Pancreas (tissue), 10 donors: ENCODE measurements at regions not wholly inside any gene's neighbourhood (a gene's known extent, or its start where the extent isn't known, plus 50 kb on each side); places are given as distances from the start of the nearest gene placed in this dataset.

Experiments used
- ATAC-seq, 4 donors: fragments of 200-7000 bp; cut with Tn5 transposase; one replicate each; pipeline versions ENCODE4 v1.8.0 to v1.9.1; 2020; ENCODE audit warnings: mild to moderate bottlenecking in 4 of 4, moderate library complexity in 4 of 4
- DNase-seq, 6 donors: peaks; one replicate each; pipeline ENCODE4 v3.0.0-alpha.2; 2020
- FAIRE-seq: peaks from 2 replicates; lab custom pipeline; 2012; peaks lifted over from hg19 to GRCh38; lab: Jason Lieb, UNC
- H3K27ac ChIP-seq, 4 donors: fragments of 200-600 bp; sonication (generic); 1 replicate in 3 of 4; 2 replicates in 1 of 4; pipeline versions ENCODE4 v1.5.0 to v1.8.0; 2020
- H3K27me3 ChIP-seq, 4 donors: fragments of 200-600 bp; one replicate each; pipeline ENCODE4 v1.8.0; 2021
- H3K36me3 ChIP-seq, 3 donors: fragments of 200-600 bp; sonication (generic) in 1 of 3; one replicate each; pipeline versions ENCODE4 v1.5.0 to v1.8.0; 2020 to 2021
- H3K4me1 ChIP-seq, 3 donors: fragments of 200-600 bp; one replicate each; pipeline ENCODE4 v1.8.0; 2021
- H3K4me3 ChIP-seq, 4 donors: fragments of 200-600 bp; sonication (generic) in 2 of 4; one replicate each; pipeline versions ENCODE4 v1.5.0 to v1.8.0; 2020 to 2021
- H3K9me3 ChIP-seq, 4 donors: fragments of 200-600 bp; one replicate each; pipeline ENCODE4 v1.8.0; 2021
- CTCF ChIP-seq, 4 donors: fragments of 200-600 bp; sonication (generic) in 3 of 4; IDR thresholded peaks; one replicate each; pipeline versions ENCODE4 v1.5.0 to v1.8.0; 2021; ENCODE audit warnings: antibody characterized with exemption in 4 of 4
- WGBS, 2 donors: extraction: QIAGEN DNeasy Blood & Tissue Kit; methylation state at CpG; one replicate each; pipeline ENCODE4 v1.1.7; 2013; 5-methylcytosine and 5-hydroxymethylcytosine counted together
- intact Hi-C, 3 donors: fragments of 100-400 bp; cut with DNase I; formaldehyde crosslinking; loops; one replicate each; pipeline versions ENCODE4 v1.11.1 to v1.14.2; 2022
- donor health status: healthy with polysubstance abuse.
- donor health status: DM: no; HTN: no; CAD: no; lungs with moderate emphysema.
- donor health status: DM: no; HTN: no; CAD: no.
- donor health status: control.
- donor health status: control.
- donor health status: Bipolar disorder and iron deficiency.
- donor health status: DM: yes; HTN: yes; CAD: no.
- donor health status: DM: no; HTN: no; CAD: no.
- donor health status: DM: no; HTN: no; CAD: no.
- donor health status: DM: yes; HTN: yes; CAD: no.

GRCh38 chr3:95399585-95399984, 1336.7 kb downstream of the NSUN3 start:
- Histone ChIP-seq H3K27me3 (no peaks in the 10 kb centered on the region), H3K4me1 (no peaks in the 10 kb centered on the region), H3K9me3 (no peaks in the 10 kb centered on the region), H3K36me3 (no peaks in the 10 kb centered on the region), H3K27ac (no peak overlapping the region), H3K4me3 (no peak overlapping the region)
- FAIRE-seq (no peak), ATAC-seq (no peak), DNase-seq (no peak)
- no peak for TF ChIP-seq CTCF (IDR thresholded peaks at IDR 0.05)
- 70 to 83% methylated on average over 3 of the region's 3 CpGs for WGBS, 2 donors
- intact Hi-C loops = no loop called here

GRCh38 chr3:95401693-95402092, 1338.8 kb downstream of the NSUN3 start:
- TF ChIP-seq CTCF (IDR thresholded peaks at IDR 0.05) = no peak
- intact Hi-C loops = no loop called here
- no peak for DNase-seq
- Histone ChIP-seq H3K4me1 (no peaks in the 10 kb centered on the region), H3K4me3 (no peak overlapping the region), H3K27ac (no peak overlapping the region), H3K36me3 (no peaks in the 10 kb centered on the region), H3K9me3 (no peaks in the 10 kb centered on the region), H3K27me3 (no peaks in the 10 kb centered on the region)
- 87 to 98% methylated on average over 2 of the region's 2 CpGs for WGBS, 2 donors
- ATAC-seq = no peak
- FAIRE-seq = no peak

DNA sequence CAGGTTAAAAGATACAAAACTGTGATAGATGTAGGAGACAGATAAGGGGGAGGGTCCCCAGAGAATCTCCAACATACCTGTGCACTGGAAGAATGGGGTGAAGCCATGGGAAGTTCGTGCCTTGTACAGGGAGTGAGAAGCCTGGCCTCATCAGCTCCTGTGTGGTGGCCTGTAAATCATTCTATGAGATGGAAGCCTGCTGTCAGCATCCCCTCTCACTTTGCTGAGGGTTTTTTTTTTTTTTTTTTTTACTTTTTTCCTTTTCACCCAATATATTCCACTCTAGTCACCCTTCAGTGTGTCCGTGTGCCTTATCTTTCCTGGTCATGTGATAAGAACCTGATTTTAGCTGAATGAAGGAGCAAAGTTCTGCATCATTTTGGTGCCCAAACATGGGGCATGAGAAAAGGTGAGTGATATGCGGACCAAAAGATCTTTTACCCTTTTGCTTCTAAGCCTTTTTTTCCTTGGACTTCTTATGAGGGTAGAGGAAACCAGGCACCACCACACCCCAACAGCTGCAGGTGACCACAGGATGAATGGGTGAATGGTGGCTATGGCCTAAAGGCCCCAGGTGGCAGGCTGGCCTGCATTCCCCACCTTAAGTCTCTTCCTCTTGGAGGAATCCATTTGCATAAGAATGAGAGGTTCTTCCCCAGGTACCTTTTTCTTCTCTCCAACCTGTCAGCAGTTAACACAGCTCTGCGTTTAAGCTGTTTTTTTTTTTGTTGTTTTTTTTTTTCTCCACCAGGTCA, 1345.0 kb downstream of the NSUN3 start:
- Histone ChIP-seq H3K36me3 (no peaks in the 10 kb centered on the region), H3K9me3 (no peaks in the 10 kb centered on the region), H3K4me1 (no peaks in the 10 kb centered on the region), H3K4me3 (no peak overlapping the region), H3K27me3 (no peaks in the 10 kb centered on the region), H3K27ac (no peak overlapping the region)
- no peak for ATAC-seq
- intact Hi-C loops = no loop called here
- WGBS, 2 donors = 77 to 78% methylated on average over 4 of the region's 4 CpGs
- TF ChIP-seq CTCF (IDR thresholded peaks at IDR 0.05) = no peak
- DNase-seq = no peak
- FAIRE-seq = no peak

GRCh38 chr3:95408464-95408862, 1345.6 kb downstream of the NSUN3 start:
- Histone ChIP-seq H3K36me3 (no peaks in the 10 kb centered on the region), H3K4me3 (no peak overlapping the region), H3K4me1 (no peaks in the 10 kb centered on the region), H3K9me3 (no peaks in the 10 kb centered on the region), H3K27me3 (no peaks in the 10 kb centered on the region), H3K27ac (no peak overlapping the region)
- intact Hi-C loops = no loop called here
- FAIRE-seq = no peak
- 47 to 54% methylated on average over 3 of the region's 3 CpGs for WGBS, 2 donors
- no peak for ATAC-seq
- DNase-seq = no peak
- no peak for TF ChIP-seq CTCF (IDR thresholded peaks at IDR 0.05)

- Histone ChIP-seq H3K4me3 (no peak overlapping the region), H3K27ac (no peak overlapping the region), H3K27me3 (no peaks in the 10 kb centered on the region), H3K4me1 (no peaks in the 10 kb centered on the region), H3K36me3 (no peaks in the 10 kb centered on the region), H3K9me3 (peaks cover 0 to 4% (median 0%) of the 10 kb centered on the region in 4 donors)
- DNase-seq (no peak), ATAC-seq (no peak), FAIRE-seq (no peak)
- WGBS, 2 donors = 78 to 85% methylated on average over 6 of the region's 6 CpGs
- intact Hi-C loops = no loop called here
- no peak for TF ChIP-seq CTCF (IDR thresholded peaks at IDR 0.05)
These were observed 1355.4 kb downstream of the NSUN3 start for GRCh38 chr3:95418251-95418650.
